Activated naive CD4-positive, alpha-beta T cell treated with anti-CD3 and anti-CD28 coated beads for 36 hours (primary cell): ENCODE measurements at regions not wholly inside any gene's neighbourhood (a gene's known extent, or its start where the extent isn't known, plus 50 kb on each side); places are given as distances from the start of the nearest gene placed in this dataset.
"Not testable (repeated sequence)": the region's sequence is repeated elsewhere in the genome, so short reads cannot be mapped to it uniquely, and the experiment has no call there.

Source experiments
- CTCF ChIA-PET: fragments of 350-600 bp; sonication (Branson Sonifier 250); formaldehyde crosslinking; loops from one replicate; lab custom pipeline; 2021; ENCODE audit warnings: antibody characterized with exemption; lab: Charles Lee
- DNase-seq: peaks from one replicate; pipeline ENCODE4 v3.0.0-alpha.2; 2020
- H3K27ac Mint-ChIP-seq: one replicate; pipeline ENCODE4 v1.8.0; 2021; ENCODE audit warnings: mild to moderate bottlenecking, mixed read lengths
- H3K27me3 Mint-ChIP-seq: one replicate; pipeline ENCODE4 v1.8.0; 2021; ENCODE audit warnings: low read depth, mixed read lengths
- H3K36me3 Mint-ChIP-seq: one replicate; pipeline ENCODE4 v1.8.0; 2021; ENCODE audit warnings: low read depth, mixed read lengths
- H3K4me1 Mint-ChIP-seq: one replicate; pipeline ENCODE4 v1.8.0; 2021; ENCODE audit warnings: low read depth, mixed read lengths
- H3K4me3 Mint-ChIP-seq: one replicate; pipeline ENCODE4 v1.8.0; 2021; ENCODE audit warnings: mild to moderate bottlenecking, moderate library complexity, mixed read lengths
- H3K9me3 Mint-ChIP-seq: one replicate; pipeline ENCODE4 v1.8.0; 2021; ENCODE audit warnings: mixed read lengths
- intact Hi-C: fragments of 100-400 bp; cut with micrococcal nuclease; formaldehyde crosslinking; loops from one replicate; pipeline ENCODE4 v1.15.1; 2023

- CTCF ChIA-PET: no interaction called here
- Mint-ChIP-seq H3K9me3 (no peaks in the 10 kb centered on the region), H3K4me1 (peaks cover 6% of the 10 kb centered on the region)
These were observed 165.4 kb upstream of the SSTR1 start for GRCh38 chr14:38042322-38042721.

GRCh38 chr14:38044710-38045109 lies 163.0 kb upstream of the SSTR1 start:
- Mint-ChIP-seq H3K36me3 (peaks cover 7% of the 10 kb centered on the region), H3K4me1 (peaks cover 6% of the 10 kb centered on the region), H3K4me3 (no peak overlapping the region), H3K27me3 (no peaks in the 10 kb centered on the region), H3K27ac (no peak overlapping the region), H3K9me3 (peaks cover 14% of the 10 kb centered on the region)
- CTCF ChIA-PET: no interaction called here
- intact Hi-C loops: no loop called here
- DNase-seq: peak; percentile 18

More at GRCh38 chr14:38042322-38042721, 165.4 kb upstream of the SSTR1 start:
- H3K36me3 Mint-ChIP-seq: no peaks in the 10 kb centered on the region
- H3K4me3 Mint-ChIP-seq: no peak overlapping the region
- DNase-seq: no peak
- no peak overlapping the region for H3K27ac Mint-ChIP-seq
- intact Hi-C loops: no loop called here
- H3K27me3 Mint-ChIP-seq: no peaks in the 10 kb centered on the region

GRCh38 chr14:38045461-38045860 lies 162.2 kb upstream of the SSTR1 start:
- no peak for DNase-seq
- Mint-ChIP-seq H3K27ac (no peak overlapping the region), H3K4me1 (peaks cover 4% of the 10 kb centered on the region), H3K4me3 (no peak overlapping the region), H3K36me3 (peaks cover 8% of the 10 kb centered on the region), H3K27me3 (no peaks in the 10 kb centered on the region), H3K9me3 (peaks cover 14% of the 10 kb centered on the region)
- CTCF ChIA-PET: no interaction called here
- intact Hi-C loops: no loop called here

GRCh38 chr14:38046160-38046559 lies 161.5 kb upstream of the SSTR1 start:
- intact Hi-C loops: no loop called here
- CTCF ChIA-PET: interaction anchor here (0.6 kb wide), 1 partner anchor 37 kb away, joined by 3 read pairs; no protein-coding TSS in a partner anchor
- no peak for DNase-seq
- Mint-ChIP-seq H3K27ac (no peak overlapping the region), H3K4me3 (no peak overlapping the region), H3K27me3 (no peaks in the 10 kb centered on the region), H3K4me1 (peaks cover 4% of the 10 kb centered on the region), H3K9me3 (peaks cover 14% of the 10 kb centered on the region), H3K36me3 (peaks cover 8% of the 10 kb centered on the region)

GRCh38 chr14:38047195-38047902 lies 160.4 kb upstream of the SSTR1 start:
- CTCF ChIA-PET: interaction anchor here (0.6 to 0.7 kb wide), 2 partner anchors 18 to 40 kb away, joined by 3 read pairs; no protein-coding TSS in a partner anchor
- H3K9me3 Mint-ChIP-seq: peaks cover 14% of the 10 kb centered on the region
- intact Hi-C loops: no loop called here
- H3K4me1 Mint-ChIP-seq: peaks cover 4% of the 10 kb centered on the region
- H3K4me3 Mint-ChIP-seq: no peak overlapping the region
- H3K36me3 Mint-ChIP-seq: peaks cover 8% of the 10 kb centered on the region
- DNase-seq: no peak
- H3K27me3 Mint-ChIP-seq: no peaks in the 10 kb centered on the region
- no peak overlapping the region for H3K27ac Mint-ChIP-seq

- DNase-seq: no peak
- CTCF ChIA-PET: no interaction called here
- intact Hi-C loops: no loop called here
- Mint-ChIP-seq H3K4me1 (peaks cover 7% of the 10 kb centered on the region), H3K36me3 (peaks cover 5% of the 10 kb centered on the region), H3K27ac (no peak overlapping the region), H3K27me3 (no peaks in the 10 kb centered on the region), H3K4me3 (no peak overlapping the region), H3K9me3 (peaks cover 5% of the 10 kb centered on the region)
These were observed 154.0 kb upstream of the SSTR1 start for GRCh38 chr14:38053666-38054065.

- CTCF ChIA-PET: no interaction called here
- Mint-ChIP-seq H3K4me3 (no peak overlapping the region), H3K27ac (no peak overlapping the region), H3K36me3 (peaks cover 1% of the 10 kb centered on the region), H3K4me1 (peaks cover 7% of the 10 kb centered on the region), H3K27me3 (no peaks in the 10 kb centered on the region), H3K9me3 (peaks cover 6% of the 10 kb centered on the region)
- DNase-seq: peak; percentile 8
- intact Hi-C loops: no loop called here
These were observed 151.4 kb upstream of the SSTR1 start for GRCh38 chr14:38056270-38056669.

- H3K36me3 Mint-ChIP-seq, DNase-seq, intact Hi-C loops, H3K4me3 Mint-ChIP-seq, H3K27me3 Mint-ChIP-seq, H3K27ac Mint-ChIP-seq, CTCF ChIA-PET: not testable (repeated sequence)
- Mint-ChIP-seq H3K4me1 (peaks cover 16% of the 10 kb centered on the region), H3K9me3 (peaks cover 18% of the 10 kb centered on the region)
These were observed 145.5 kb upstream of the SSTR1 start for GRCh38 chr14:38062223-38062622.

GRCh38 chr14:38063711-38064320 lies 143.9 kb upstream of the SSTR1 start:
- CTCF ChIA-PET: interaction anchor here (0.6 kb wide), 1 partner anchor 12 kb away, joined by 4 read pairs; no protein-coding TSS in a partner anchor
- intact Hi-C loops: loop anchor here (2.0 kb wide), 1 partner anchor 15 kb away; no protein-coding TSS in a partner anchor
- Mint-ChIP-seq H3K4me3 (no peak overlapping the region), H3K9me3 (peaks cover 18% of the 10 kb centered on the region), H3K27me3 (no peaks in the 10 kb centered on the region), H3K36me3 (peaks cover 7% of the 10 kb centered on the region), H3K4me1 (peaks cover 17% of the 10 kb centered on the region), H3K27ac (no peak overlapping the region)
- no peak for DNase-seq

GRCh38 chr14:38065106-38065762 lies 142.5 kb upstream of the SSTR1 start:
- Mint-ChIP-seq H3K4me3 (peak overlapping the region; percentile 70), H3K27ac (peak overlapping the region; percentile 87), H3K36me3 (peaks cover 7% of the 10 kb centered on the region), H3K9me3 (peaks cover 14% of the 10 kb centered on the region), H3K4me1 (peaks cover 31% of the 10 kb centered on the region), H3K27me3 (no peaks in the 10 kb centered on the region)
- CTCF ChIA-PET: no interaction called here
- peak; percentile 81 for DNase-seq
- intact Hi-C loops: loop anchor here (1.0 to 5.0 kb wide), 9 partner anchors 8 to 1367 kb away; partner anchors contain the start of genes FBXO33, FOXA1 and TTC6

- no peak for DNase-seq
- Mint-ChIP-seq H3K27ac (peak overlapping the region; percentile 8), H3K4me1 (peaks cover 61% of the 10 kb centered on the region), H3K36me3 (peaks cover 3% of the 10 kb centered on the region), H3K27me3 (no peaks in the 10 kb centered on the region), H3K4me3 (no peak overlapping the region), H3K9me3 (no peaks in the 10 kb centered on the region)
- intact Hi-C loops: loop anchor here (1.0 to 5.0 kb wide), 2 partner anchors 9 to 1753 kb away; no protein-coding TSS in a partner anchor
- CTCF ChIA-PET: no interaction called here
These were observed 137.6 kb upstream of the SSTR1 start for GRCh38 chr14:38070061-38070588.

GRCh38 chr14:38073641-38074040 lies 134.1 kb upstream of the SSTR1 start:
- intact Hi-C loops: loop anchor here (1.0 to 5.0 kb wide), 5 partner anchors 8 to 1756 kb away; no protein-coding TSS in a partner anchor
- CTCF ChIA-PET: no interaction called here
- Mint-ChIP-seq H3K4me1 (peaks cover 66% of the 10 kb centered on the region), H3K27me3 (no peaks in the 10 kb centered on the region), H3K27ac (no peak overlapping the region), H3K4me3 (no peak overlapping the region), H3K36me3 (peaks cover 5% of the 10 kb centered on the region), H3K9me3 (peaks cover 2% of the 10 kb centered on the region)
- no peak for DNase-seq
